ENCODE measurements at regions not wholly inside any gene's neighbourhood (a gene's known extent, or its start where the extent isn't known, plus 50 kb on each side); places are given as distances from the start of the nearest gene placed in this dataset.

- no peak for DNase-seq
- no peak overlapping the region for H2AFZ ChIP-seq (ENCODE audit: insufficient read depth, low read length, poor library complexity)
- H2BK120ac ChIP-seq (ENCODE audit: insufficient read depth, low read length, poor library complexity), result no peak overlapping the region
- H3K4ac ChIP-seq (ENCODE audit: low read depth, low read length), result no peak overlapping the region
- H4K91ac ChIP-seq (ENCODE audit: low read depth, low read length), result no peak overlapping the region
- H3K4me1 ChIP-seq (ENCODE audit: control insufficient read depth in 1 of 2, insufficient read depth in 2 of 2, low read length in 2 of 2), result peaks cover 0 to under 1% of the 10 kb centered on the region in 2 experiments
- H2BK12ac ChIP-seq (ENCODE audit: low read length), result no peak overlapping the region
- no peak overlapping the region for H3K23ac ChIP-seq (ENCODE audit: low read length)
- no peak overlapping the region for H3K14ac ChIP-seq (ENCODE audit: low read length)
- H3K79me1 ChIP-seq (ENCODE audit: low read length), result no peaks in the 10 kb centered on the region
- H3K27me3 ChIP-seq (ENCODE audit: insufficient read depth, low read length), result no peaks in the 10 kb centered on the region
- H2AK5ac ChIP-seq (ENCODE audit: low read length), result no peak overlapping the region
- H3K9ac ChIP-seq (ENCODE audit: low read length), result no peak overlapping the region
- peaks cover 2% of the 10 kb centered on the region for H3K9me3 ChIP-seq (ENCODE audit: insufficient read depth, low read depth, low read length)
- H3K27ac ChIP-seq (ENCODE audit: low read depth, low read length), result no peak overlapping the region
- no peak overlapping the region for H3K4me2 ChIP-seq (ENCODE audit: low read length)
- no peaks in the 10 kb centered on the region for H3K79me2 ChIP-seq (ENCODE audit: control insufficient read depth, insufficient read depth, low read length, poor library complexity)
- H3K18ac ChIP-seq (ENCODE audit: low read length), result no peak overlapping the region
- H3K36me3 ChIP-seq (ENCODE audit: control insufficient read depth in 1 of 2, insufficient read depth in 2 of 2, low read length in 2 of 2), result no peaks in the 10 kb centered on the region
- no peak overlapping the region for H2BK5ac ChIP-seq (ENCODE audit: low read depth, low read length, poor library complexity)
- no peak overlapping the region for H3K4me3 ChIP-seq (ENCODE audit: low read depth, low read length)
- H4K8ac ChIP-seq (ENCODE audit: low read depth, low read length), result no peak overlapping the region
- no peak overlapping the region for H4K12ac ChIP-seq (ENCODE audit: low read depth, low read length)
Measured at GRCh38 chr11:122413677-122414076, 241.8 kb upstream of the UBASH3B start.

- Histone ChIP-seq H3K4me3 (ENCODE audit: low read depth, low read length) (no peak overlapping the region), H2AK5ac (ENCODE audit: low read length) (no peak overlapping the region), H3K4me1 (ENCODE audit: control insufficient read depth in 1 of 2, insufficient read depth in 2 of 2, low read length in 2 of 2) (no peaks in the 10 kb centered on the region), H4K8ac (ENCODE audit: low read depth, low read length) (no peak overlapping the region), H2BK120ac (ENCODE audit: insufficient read depth, low read length, poor library complexity) (no peak overlapping the region), H3K23ac (ENCODE audit: low read length) (no peak overlapping the region), H3K79me1 (ENCODE audit: low read length) (no peaks in the 10 kb centered on the region), H2AFZ (ENCODE audit: insufficient read depth, low read length, poor library complexity) (no peak overlapping the region), H3K79me2 (ENCODE audit: control insufficient read depth, insufficient read depth, low read length, poor library complexity) (no peaks in the 10 kb centered on the region), H3K4ac (ENCODE audit: low read depth, low read length) (no peak overlapping the region), H4K91ac (ENCODE audit: low read depth, low read length) (no peak overlapping the region), H3K27ac (ENCODE audit: low read depth, low read length) (no peak overlapping the region), H3K36me3 (ENCODE audit: control insufficient read depth in 1 of 2, insufficient read depth in 2 of 2, low read length in 2 of 2) (no peaks in the 10 kb centered on the region), H3K27me3 (ENCODE audit: insufficient read depth, low read length) (no peaks in the 10 kb centered on the region), H3K18ac (ENCODE audit: low read length) (no peak overlapping the region), H2BK5ac (ENCODE audit: low read depth, low read length, poor library complexity) (no peak overlapping the region), H2BK12ac (ENCODE audit: low read length) (no peak overlapping the region), H3K4me2 (ENCODE audit: low read length) (no peak overlapping the region), H3K9me3 (ENCODE audit: insufficient read depth, low read depth, low read length) (peaks cover 2% of the 10 kb centered on the region), H4K12ac (ENCODE audit: low read depth, low read length) (no peak overlapping the region), H3K14ac (ENCODE audit: low read length) (no peak overlapping the region), H3K9ac (ENCODE audit: low read length) (no peak overlapping the region)
- no CpG with 5 or more reads among the region's 1 CpG for WGBS (ENCODE audit: extremely low coverage, insufficient coverage, insufficient read length)
- no peak for DNase-seq
Measured at GRCh38 chr11:122412581-122412980, 242.9 kb upstream of the UBASH3B start.

- peak; percentile 68 to 85 for DNase-seq
- H3K79me2 ChIP-seq (ENCODE audit: control insufficient read depth, insufficient read depth, low read length, poor library complexity), result no peaks in the 10 kb centered on the region
- H2AK5ac ChIP-seq (ENCODE audit: low read length), result no peak overlapping the region
- no peak overlapping the region for H4K8ac ChIP-seq (ENCODE audit: low read depth, low read length)
- no peak overlapping the region for H3K4me2 ChIP-seq (ENCODE audit: low read length)
- no peaks in the 10 kb centered on the region for H3K4me1 ChIP-seq (ENCODE audit: control insufficient read depth in 1 of 2, insufficient read depth in 2 of 2, low read length in 2 of 2)
- no peak overlapping the region for H2AFZ ChIP-seq (ENCODE audit: insufficient read depth, low read length, poor library complexity)
- H4K91ac ChIP-seq (ENCODE audit: low read depth, low read length), result no peak overlapping the region
- H3K27ac ChIP-seq (ENCODE audit: low read depth, low read length), result no peak overlapping the region
- no peak overlapping the region for H3K9ac ChIP-seq (ENCODE audit: low read length)
- no peak overlapping the region for H3K18ac ChIP-seq (ENCODE audit: low read length)
- WGBS (ENCODE audit: extremely low coverage, insufficient coverage, insufficient read length), result no CpG with 5 or more reads among the region's 4 CpGs
- H3K4me3 ChIP-seq (ENCODE audit: low read depth, low read length), result no peak overlapping the region
- no peak overlapping the region for H4K12ac ChIP-seq (ENCODE audit: low read depth, low read length)
- H3K23ac ChIP-seq (ENCODE audit: low read length), result no peak overlapping the region
- no peak overlapping the region for H2BK5ac ChIP-seq (ENCODE audit: low read depth, low read length, poor library complexity)
- H3K79me1 ChIP-seq (ENCODE audit: low read length), result no peaks in the 10 kb centered on the region
- H2BK120ac ChIP-seq (ENCODE audit: insufficient read depth, low read length, poor library complexity), result no peak overlapping the region
- no peak overlapping the region for H3K4ac ChIP-seq (ENCODE audit: low read depth, low read length)
- H3K36me3 ChIP-seq (ENCODE audit: control insufficient read depth in 1 of 2, insufficient read depth in 2 of 2, low read length in 2 of 2), result no peaks in the 10 kb centered on the region
- no peak overlapping the region for H2BK12ac ChIP-seq (ENCODE audit: low read length)
- H3K14ac ChIP-seq (ENCODE audit: low read length), result no peak overlapping the region
- H3K27me3 ChIP-seq (ENCODE audit: insufficient read depth, low read length), result no peaks in the 10 kb centered on the region
- H3K9me3 ChIP-seq (ENCODE audit: insufficient read depth, low read depth, low read length), result no peaks in the 10 kb centered on the region
Measured at GRCh38 chr11:122406466-122406865, 249.1 kb upstream of the UBASH3B start.

GRCh38 chr11:122405547-122406341, 249.8 kb upstream of the UBASH3B start:
- H3K9ac ChIP-seq (ENCODE audit: low read length), result no peak overlapping the region
- no peak overlapping the region for H2BK120ac ChIP-seq (ENCODE audit: insufficient read depth, low read length, poor library complexity)
- no peak overlapping the region for H4K91ac ChIP-seq (ENCODE audit: low read depth, low read length)
- H3K4me3 ChIP-seq (ENCODE audit: low read depth, low read length), result no peak overlapping the region
- no peaks in the 10 kb centered on the region for H3K27me3 ChIP-seq (ENCODE audit: insufficient read depth, low read length)
- no peaks in the 10 kb centered on the region for H3K9me3 ChIP-seq (ENCODE audit: insufficient read depth, low read depth, low read length)
- H2BK12ac ChIP-seq (ENCODE audit: low read length), result no peak overlapping the region
- no peak overlapping the region for H3K4me2 ChIP-seq (ENCODE audit: low read length)
- peak in 1 of 2 donors; percentile 23 for DNase-seq
- H3K23ac ChIP-seq (ENCODE audit: low read length), result no peak overlapping the region
- H4K8ac ChIP-seq (ENCODE audit: low read depth, low read length), result no peak overlapping the region
- no CpG with 5 or more reads among the region's 5 CpGs for WGBS (ENCODE audit: extremely low coverage, insufficient coverage, insufficient read length)
- no peak overlapping the region for H2AK5ac ChIP-seq (ENCODE audit: low read length)
- H3K18ac ChIP-seq (ENCODE audit: low read length), result no peak overlapping the region
- no peak overlapping the region for H3K27ac ChIP-seq (ENCODE audit: low read depth, low read length)
- no peak overlapping the region for H2AFZ ChIP-seq (ENCODE audit: insufficient read depth, low read length, poor library complexity)
- no peak overlapping the region for H2BK5ac ChIP-seq (ENCODE audit: low read depth, low read length, poor library complexity)
- no peaks in the 10 kb centered on the region for H3K79me1 ChIP-seq (ENCODE audit: low read length)
- no peaks in the 10 kb centered on the region for H3K36me3 ChIP-seq (ENCODE audit: control insufficient read depth in 1 of 2, insufficient read depth in 2 of 2, low read length in 2 of 2)
- H3K79me2 ChIP-seq (ENCODE audit: control insufficient read depth, insufficient read depth, low read length, poor library complexity), result no peaks in the 10 kb centered on the region
- no peak overlapping the region for H3K14ac ChIP-seq (ENCODE audit: low read length)
- no peak overlapping the region for H3K4ac ChIP-seq (ENCODE audit: low read depth, low read length)
- no peaks in the 10 kb centered on the region for H3K4me1 ChIP-seq (ENCODE audit: control insufficient read depth in 1 of 2, insufficient read depth in 2 of 2, low read length in 2 of 2)
- no peak overlapping the region for H4K12ac ChIP-seq (ENCODE audit: low read depth, low read length)
